NCI-H2107 (cell line): ENCODE measurements at regions not wholly inside any gene's neighbourhood (a gene's known extent, or its start where the extent isn't known, plus 50 kb on each side); places are given as distances from the start of the nearest gene placed in this dataset.

Source experiments
- DNase-seq: peaks from one replicate; lab custom pipeline; 2025; lab: John Stamatoyannopoulos, UW

DNA sequence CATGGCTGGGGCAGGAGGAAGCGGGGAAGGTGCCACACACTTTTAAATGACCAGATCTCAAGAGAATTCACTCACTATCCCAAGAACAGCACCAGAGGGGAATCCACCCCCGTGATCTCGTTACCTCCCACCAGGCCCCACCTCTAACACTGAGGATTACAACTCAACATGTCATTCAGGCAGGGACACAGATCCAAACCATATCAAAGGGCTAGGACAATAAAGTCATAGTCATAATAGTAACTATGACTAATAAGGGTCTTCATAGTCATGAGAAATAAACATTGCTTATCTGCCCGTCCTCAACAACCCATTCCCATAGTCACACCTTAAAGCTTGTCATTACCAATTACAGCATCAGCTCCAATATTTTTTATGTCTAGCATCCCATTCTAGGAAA, 65.3 kb upstream of the SMC2 start:
- no peak for DNase-seq
